IPS DF 4.7 (cell line): ENCODE measurements at regions not wholly inside any gene's neighbourhood (a gene's known extent, or its start where the extent isn't known, plus 50 kb on each side); places are given as distances from the start of the nearest gene placed in this dataset.

Experiments used
- DNase-seq: peaks from one replicate; pipeline ENCODE4 v3.0.0-alpha.2; 2013; ENCODE audit warnings: low spot score; ENCODE audit errors: extremely low read depth

- no peak for DNase-seq
These were observed 401.2 kb upstream of the NR2F2 start for GRCh38 chr15:95929232-95929846.

GRCh38 chr15:95930659-95931375, 399.7 kb upstream of the NR2F2 start:
- DNase-seq: no peak

DNA sequence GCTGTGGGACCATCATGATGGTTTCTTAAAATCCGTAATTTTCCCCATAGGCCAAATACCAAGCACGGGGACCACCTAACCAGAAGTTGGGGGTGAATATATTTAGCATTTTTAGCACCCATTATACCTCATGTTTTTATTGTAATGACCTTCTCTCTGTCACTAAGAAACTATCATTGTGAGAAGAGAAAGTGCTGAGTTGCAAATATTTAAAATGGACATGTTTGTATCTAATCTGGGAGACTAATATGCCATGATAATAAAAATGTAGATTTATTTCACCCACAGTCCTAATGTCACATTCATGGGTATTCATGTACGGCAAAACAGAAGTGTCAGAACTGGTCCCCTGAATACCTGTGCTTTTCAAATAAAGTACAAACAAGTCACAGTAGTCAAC, 398.9 kb upstream of the NR2F2 start:
- no peak for DNase-seq

DNA sequence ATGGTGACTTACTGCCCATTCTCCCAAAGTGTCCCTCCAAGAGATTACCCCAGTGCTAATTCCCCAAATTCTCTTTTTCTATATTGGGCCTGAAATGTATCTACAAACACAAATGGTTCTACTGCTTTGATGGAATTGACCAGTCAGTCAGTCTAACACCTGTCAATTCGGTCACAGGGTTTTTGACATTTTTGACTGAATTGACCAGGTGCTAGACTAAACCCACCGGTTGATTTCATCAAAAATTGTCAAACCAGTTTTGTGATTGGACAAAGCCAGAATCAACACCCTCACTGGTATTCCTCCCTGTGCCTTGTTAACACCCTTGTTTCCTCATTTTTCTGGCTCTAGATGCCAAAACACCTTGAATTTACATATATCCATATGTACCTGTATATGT, 398.4 kb upstream of the NR2F2 start:
- DNase-seq: no peak

- no peak for DNase-seq
These were observed 397.8 kb upstream of the NR2F2 start for GRCh38 chr15:95932676-95933075.

- DNase-seq: no peak
These were observed 394.6 kb upstream of the NR2F2 start for GRCh38 chr15:95935852-95936251.

DNA sequence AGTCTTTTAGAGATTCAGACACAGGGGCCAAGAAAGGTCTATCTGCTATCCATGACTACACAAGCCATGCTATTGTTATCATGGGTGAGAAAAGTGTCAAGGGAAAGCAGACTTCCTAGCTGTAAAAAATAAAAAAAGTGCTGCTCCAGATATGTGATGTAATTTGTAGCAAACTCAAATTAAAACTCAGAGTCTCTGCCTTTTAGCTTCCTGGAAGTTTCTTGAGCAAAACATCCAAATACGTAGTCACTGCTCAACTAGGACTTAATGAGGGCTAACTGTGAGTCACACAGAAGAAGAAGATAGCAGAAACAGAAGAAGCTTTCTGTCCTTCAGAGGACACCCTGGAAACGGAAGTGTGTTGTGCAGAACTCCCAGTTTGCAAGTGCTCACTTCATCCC, 393.4 kb upstream of the NR2F2 start:
- no peak for DNase-seq

GRCh38 chr15:95940431-95940985, 390.0 kb upstream of the NR2F2 start:
- no peak for DNase-seq

GRCh38 chr15:95944193-95944592, 386.3 kb upstream of the NR2F2 start:
- no peak for DNase-seq

DNA sequence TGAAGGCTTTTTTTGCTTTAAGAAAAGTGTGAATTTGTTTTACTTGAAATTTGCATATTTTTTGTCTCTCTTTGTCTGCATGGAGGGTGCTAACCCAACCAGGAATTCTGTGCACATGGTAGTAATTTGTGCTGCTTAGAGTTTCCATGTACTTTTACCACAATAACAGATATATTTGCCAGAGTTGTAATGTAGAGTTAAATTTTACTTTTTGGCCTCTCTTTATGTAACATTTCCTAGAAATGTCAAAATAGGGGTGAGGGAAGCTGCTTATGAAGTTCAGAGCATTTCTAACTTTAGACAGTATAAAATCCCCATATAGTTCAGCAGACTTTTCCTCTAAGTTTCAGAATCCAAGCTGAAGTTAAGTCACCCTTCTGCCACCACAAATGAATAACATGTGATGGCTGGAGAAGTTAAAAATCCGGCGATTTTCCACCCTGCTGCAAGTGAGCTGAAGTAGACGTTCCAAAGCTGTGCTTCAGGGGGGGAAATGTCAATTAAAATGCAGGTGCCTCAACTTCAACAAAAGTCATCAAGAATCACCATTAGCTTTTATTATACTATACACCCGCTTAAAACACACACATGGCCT, 385.7 kb upstream of the NR2F2 start:
- no peak for DNase-seq

- DNase-seq: no peak
These were observed 384.3 kb upstream of the NR2F2 start for GRCh38 chr15:95946241-95946640.

- DNase-seq: no peak
These were observed 383.6 kb upstream of the NR2F2 start for GRCh38 chr15:95946926-95947325.

DNA sequence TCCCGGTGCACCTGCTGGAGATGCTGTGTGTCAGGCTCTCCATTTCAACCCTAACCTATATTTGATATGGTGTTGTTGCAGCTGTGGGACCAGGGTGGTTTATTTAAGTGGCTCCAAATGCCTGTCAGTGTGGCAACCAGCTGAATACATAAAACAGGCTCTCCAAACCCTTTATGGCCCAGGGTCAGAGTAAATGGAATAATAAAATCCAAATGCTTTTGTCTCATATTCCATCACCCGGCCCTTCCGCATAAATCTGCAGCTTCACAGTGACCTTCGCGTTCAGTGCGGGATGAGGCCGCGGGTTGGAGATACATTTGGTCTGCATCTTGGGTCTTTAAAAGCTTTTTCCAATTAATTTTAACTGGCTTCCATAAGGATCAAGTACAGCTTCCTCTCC, 382.1 kb upstream of the NR2F2 start:
- DNase-seq: no peak

DNA sequence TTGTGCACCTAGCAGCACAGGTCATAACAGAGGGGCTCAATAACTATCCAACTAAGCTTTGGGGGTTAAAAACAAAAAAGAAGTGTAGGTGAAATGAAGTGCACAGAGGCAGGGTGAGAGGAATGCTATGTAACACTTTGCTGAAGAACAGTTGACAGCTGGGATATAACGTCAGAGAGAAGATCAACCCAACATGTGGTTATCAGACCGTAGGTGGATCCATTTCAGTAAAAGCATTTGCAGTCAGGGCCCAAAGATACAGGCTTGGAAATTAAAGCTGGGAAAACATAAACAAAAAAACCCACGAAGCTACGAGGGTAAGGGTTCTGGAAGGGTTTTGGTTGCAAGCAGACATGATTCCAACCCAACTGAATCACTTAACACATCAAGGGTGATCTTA, 377.5 kb upstream of the NR2F2 start:
- DNase-seq: no peak

DNA sequence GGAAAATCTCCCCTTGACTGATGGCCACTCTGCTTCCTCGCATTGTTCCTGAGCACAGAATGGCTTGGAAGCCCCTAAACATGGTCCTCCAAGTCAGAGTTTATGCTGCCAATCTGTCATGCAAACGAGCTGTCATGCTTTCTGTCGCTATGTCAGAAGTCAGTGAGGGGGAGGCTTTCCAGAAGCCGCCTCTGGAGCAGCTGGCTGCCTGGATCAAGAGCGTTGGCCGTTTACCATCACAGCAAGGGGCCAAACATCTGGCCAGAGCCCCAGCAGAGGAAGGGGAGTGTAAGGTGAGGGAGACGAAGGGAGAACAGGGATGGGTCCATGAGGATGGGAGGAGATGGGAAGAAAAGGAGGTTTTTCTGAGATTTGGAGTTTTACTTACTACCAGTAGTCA, 372.6 kb upstream of the NR2F2 start:
- DNase-seq: no peak

GRCh38 chr15:95958382-95958781, 372.1 kb upstream of the NR2F2 start:
- no peak for DNase-seq

DNA sequence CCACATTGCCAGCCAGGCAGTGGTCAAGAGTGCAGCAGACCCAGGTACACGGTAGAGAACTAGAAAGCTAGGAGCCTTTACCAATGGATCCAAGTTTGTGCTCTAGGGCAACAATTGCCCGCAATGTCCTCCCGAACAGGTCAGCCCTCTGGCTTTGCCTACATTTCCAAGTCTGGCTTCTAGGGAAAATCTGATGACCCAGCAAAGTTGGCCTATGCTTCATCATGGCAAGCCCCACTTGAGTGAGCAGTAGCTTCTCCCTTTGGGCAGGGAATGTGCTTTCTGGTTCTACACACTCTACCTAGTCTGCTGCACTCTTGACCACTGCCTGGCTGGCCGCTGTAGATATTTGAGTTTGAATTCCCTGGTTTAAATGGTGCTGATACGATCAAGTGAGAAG, 361.6 kb upstream of the NR2F2 start:
- DNase-seq: no peak

DNA sequence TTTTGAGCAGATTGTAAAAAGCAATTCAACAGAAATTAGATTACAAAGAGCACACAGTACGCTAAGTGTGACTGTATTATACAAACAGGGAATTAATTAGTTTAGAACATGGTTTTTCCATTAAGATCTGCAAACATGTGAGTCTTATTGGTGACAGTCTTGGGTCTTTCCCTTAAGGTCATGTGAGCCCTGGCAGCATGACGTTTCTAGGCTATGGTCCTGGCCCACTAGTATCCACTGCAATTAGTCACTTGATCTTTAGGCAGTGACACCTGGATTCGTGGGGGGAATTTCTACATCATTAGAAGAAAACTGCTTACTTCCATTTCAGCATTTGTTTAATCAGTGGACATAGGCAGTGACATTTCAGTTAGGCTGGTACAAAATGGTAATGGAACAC, 360.2 kb upstream of the NR2F2 start:
- DNase-seq: no peak

DNA sequence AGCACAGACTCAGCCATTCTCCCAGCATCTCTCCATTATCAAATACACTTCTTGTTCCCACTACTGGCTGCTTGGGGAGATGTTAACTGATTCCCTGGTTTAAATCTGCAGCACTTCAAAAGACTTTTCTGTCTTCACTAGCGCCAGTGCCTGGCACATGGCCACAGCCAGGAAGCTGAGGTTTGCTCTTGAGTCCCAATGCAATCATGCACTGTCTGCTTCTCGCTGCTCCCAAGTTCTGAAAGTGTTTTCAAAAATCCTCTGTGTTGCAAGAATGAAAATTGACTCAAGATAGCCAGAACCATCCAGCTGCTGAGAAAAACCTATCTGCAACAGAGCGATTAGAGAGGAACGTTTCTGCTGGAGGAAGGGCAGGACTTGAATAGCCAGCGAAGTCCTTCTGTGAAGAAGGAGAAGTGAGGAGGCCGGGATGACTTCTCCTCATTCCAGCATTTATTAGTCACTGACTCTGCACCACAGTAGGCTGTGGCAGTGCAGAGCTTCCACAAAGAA, 358.4 kb upstream of the NR2F2 start:
- DNase-seq: no peak

GRCh38 chr15:95972812-95973211, 357.7 kb upstream of the NR2F2 start:
- no peak for DNase-seq

DNA sequence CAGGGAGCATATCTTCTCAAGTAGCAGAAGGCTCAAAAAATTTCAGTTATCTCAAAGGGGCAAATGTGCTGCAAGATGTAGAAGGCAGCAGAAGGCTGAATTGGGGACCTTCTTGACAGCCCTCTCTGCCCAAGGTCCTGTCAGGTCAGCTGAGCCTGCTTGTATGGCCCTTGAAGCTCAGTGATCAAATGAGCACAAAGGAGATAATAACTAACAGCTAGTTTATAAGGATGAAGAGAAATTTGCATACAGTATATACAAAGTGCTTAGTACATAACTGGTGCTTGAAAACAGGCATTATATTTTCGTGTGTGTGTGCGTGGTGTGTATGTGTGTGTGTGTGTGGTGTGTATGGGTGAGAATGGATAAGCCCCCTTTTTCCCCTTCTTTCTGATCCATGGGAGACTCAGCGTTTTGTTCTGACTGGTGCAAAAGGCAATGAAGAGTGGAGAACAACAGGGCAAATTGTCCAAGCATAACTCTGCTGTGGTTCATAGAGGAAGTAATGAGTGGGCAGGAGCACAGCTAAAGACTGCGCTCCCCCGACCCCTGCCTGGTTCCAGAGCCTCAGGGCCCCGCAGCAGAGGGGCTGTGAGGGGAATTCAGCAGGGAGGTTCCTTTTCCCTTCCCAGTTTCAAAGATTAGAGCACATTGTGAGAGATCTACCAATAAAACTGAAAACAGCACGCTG, 356.8 kb upstream of the NR2F2 start:
- DNase-seq: no peak

DNA sequence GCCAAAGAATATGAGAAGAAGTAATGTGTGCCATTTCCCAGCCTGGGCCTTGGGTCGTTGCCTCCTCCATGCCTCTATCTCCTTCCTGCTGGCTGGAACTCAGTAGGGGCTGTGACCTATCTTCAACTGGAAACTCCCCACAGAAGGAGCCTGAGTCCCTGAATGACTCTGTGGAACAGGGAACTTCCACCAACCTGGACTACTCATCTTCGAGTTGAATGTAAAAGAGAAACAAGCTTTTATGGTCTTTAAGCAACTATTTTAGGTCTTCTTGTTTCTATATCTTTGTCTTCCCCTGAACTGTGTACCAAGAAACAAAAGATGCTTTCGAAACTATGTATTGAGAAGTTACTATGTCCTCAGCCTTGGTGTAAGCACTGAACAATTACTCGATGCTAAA, 355.3 kb upstream of the NR2F2 start:
- DNase-seq: no peak
